ENCODE measurements at regions not wholly inside any gene's neighbourhood (a gene's known extent, or its start where the extent isn't known, plus 50 kb on each side); places are given as distances from the start of the nearest gene placed in this dataset.

DNA sequence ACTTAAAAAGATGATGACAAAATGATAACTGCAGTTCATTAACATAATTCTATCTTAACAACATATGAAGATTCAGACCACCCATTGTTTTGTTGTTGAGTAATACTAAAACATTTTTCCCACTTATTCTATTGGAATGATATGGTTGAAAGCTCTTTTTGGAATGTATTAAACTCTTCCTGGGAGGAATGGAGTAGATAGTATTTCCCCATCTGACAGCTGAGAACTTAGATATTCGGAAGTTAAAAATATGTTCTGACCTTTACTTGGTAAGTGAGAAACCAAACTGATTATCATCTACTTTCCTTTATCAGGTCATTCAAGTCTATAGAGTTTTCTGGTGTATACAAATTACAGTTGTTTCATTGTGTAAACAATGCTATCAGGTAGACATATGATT, 452.9 kb downstream of the CSNK1G3 start:
- H3K4me2 ChIP-seq (ENCODE audit: insufficient read depth, insufficient read length, low read length): no peak overlapping the region
- no peak overlapping the region for H2BK15ac ChIP-seq (ENCODE audit: low read depth, low read length)
- H3K4me1 Mint-ChIP-seq: peaks cover 5% of the 10 kb centered on the region in 2 experiments; a peak in 2 of 4 replicates
- H3K79me2 ChIP-seq (ENCODE audit: insufficient read depth, low read length): no peaks in the 10 kb centered on the region
- no peak overlapping the region for H2AFZ ChIP-seq (ENCODE audit: low read length)
- no peak overlapping the region for H3K4ac ChIP-seq (ENCODE audit: low read depth, low read length)
- no peak overlapping the region for H3K27ac Mint-ChIP-seq
- H2BK120ac ChIP-seq (ENCODE audit: low read depth, low read length, poor library complexity, severe bottlenecking): no peak overlapping the region
- H3K23me2 ChIP-seq (ENCODE audit: insufficient read length, low read depth, low read length, poor library complexity, severe bottlenecking): no peaks in the 10 kb centered on the region
- no peak for DNase-seq
- H3K4me3 Mint-ChIP-seq: no peak overlapping the region
- H3K27me3 ChIP-seq (ENCODE audit: insufficient read depth, low read length): no peaks in the 10 kb centered on the region
- no peak overlapping the region for H3K27ac ChIP-seq (ENCODE audit: insufficient read length, low read depth, low read length)
- no peaks in the 10 kb centered on the region for H3K79me1 ChIP-seq (ENCODE audit: insufficient read depth, low read depth, low read length, poor library complexity, severe bottlenecking)
- peaks cover 14 to 22% of the 10 kb centered on the region in 2 experiments; a peak in 4 of 5 replicates for H3K9me3 Mint-ChIP-seq
- no peak overlapping the region for H4K8ac ChIP-seq (replicated peaks; ENCODE audit: insufficient read length, low read depth, low read length)
- no peak overlapping the region for H3K18ac ChIP-seq (ENCODE audit: insufficient read length, low read depth, low read length)
- no peak overlapping the region for H3K14ac ChIP-seq (ENCODE audit: insufficient read depth, low read length)
- H4K91ac ChIP-seq (ENCODE audit: insufficient read length, low read depth, low read length): no peak overlapping the region
- H2BK20ac ChIP-seq (ENCODE audit: low read depth, low read length, poor library complexity, severe bottlenecking): no peak overlapping the region
- H2BK5ac ChIP-seq (ENCODE audit: insufficient read length, low read length): no peak overlapping the region
- H3K9ac ChIP-seq (ENCODE audit: extremely low read depth, insufficient read length, low read length): no peak overlapping the region
- no peak overlapping the region for H3T11ph ChIP-seq (ENCODE audit: low read length)
- no peaks in the 10 kb centered on the region for H3K27me3 Mint-ChIP-seq (ENCODE audit: low read depth)
- H2BK12ac ChIP-seq (ENCODE audit: insufficient read length, low read depth, low read length): no peak overlapping the region
- no peaks in the 10 kb centered on the region for H3K4me1 ChIP-seq (ENCODE audit: insufficient read depth, low read length)
- no peaks in the 10 kb centered on the region for H4K20me1 ChIP-seq (ENCODE audit: control insufficient read depth, insufficient read depth, insufficient read length)
- H3K36me3 Mint-ChIP-seq (ENCODE audit: insufficient read depth in 1 of 3, low read depth in 3 of 3): peaks cover 0 to 19% (median 13%) of the 10 kb centered on the region in 3 experiments; a peak in 5 of 7 replicates
- no peak overlapping the region for H3K23ac ChIP-seq (ENCODE audit: insufficient read length, low read depth, low read length)
- TF ChIP-seq, protein P1, sequence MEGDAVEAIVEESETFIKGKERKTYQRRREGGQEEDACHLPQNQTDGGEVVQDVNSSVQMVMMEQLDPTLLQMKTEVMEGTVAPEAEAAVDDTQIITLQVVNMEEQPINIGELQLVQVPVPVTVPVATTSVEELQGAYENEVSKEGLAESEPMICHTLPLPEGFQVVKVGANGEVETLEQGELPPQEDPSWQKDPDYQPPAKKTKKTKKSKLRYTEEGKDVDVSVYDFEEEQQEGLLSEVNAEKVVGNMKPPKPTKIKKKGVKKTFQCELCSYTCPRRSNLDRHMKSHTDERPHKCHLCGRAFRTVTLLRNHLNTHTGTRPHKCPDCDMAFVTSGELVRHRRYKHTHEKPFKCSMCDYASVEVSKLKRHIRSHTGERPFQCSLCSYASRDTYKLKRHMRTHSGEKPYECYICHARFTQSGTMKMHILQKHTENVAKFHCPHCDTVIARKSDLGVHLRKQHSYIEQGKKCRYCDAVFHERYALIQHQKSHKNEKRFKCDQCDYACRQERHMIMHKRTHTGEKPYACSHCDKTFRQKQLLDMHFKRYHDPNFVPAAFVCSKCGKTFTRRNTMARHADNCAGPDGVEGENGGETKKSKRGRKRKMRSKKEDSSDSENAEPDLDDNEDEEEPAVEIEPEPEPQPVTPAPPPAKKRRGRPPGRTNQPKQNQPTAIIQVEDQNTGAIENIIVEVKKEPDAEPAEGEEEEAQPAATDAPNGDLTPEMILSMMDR (conservative IDR thresholded peaks at IDR 0.05): no peak
- no CpG with 5 or more reads among the region's 1 CpG for WGBS (ENCODE audit: extremely low coverage, insufficient read length, low lambda C conversion rate)
- H4K5ac ChIP-seq (ENCODE audit: insufficient read length, low read depth, low read length): no peak overlapping the region
- no peaks in the 10 kb centered on the region for H3K9me3 ChIP-seq (ENCODE audit: control insufficient read depth, low read depth, low read length)
- H3K56ac ChIP-seq (ENCODE audit: insufficient read length, low read depth, low read length): no peak overlapping the region
- no peak overlapping the region for H2AK5ac ChIP-seq (ENCODE audit: insufficient read length, low read length)
